Astrocyte of the spinal cord (primary cell): ENCODE measurements at regions not wholly inside any gene's neighbourhood (a gene's known extent, or its start where the extent isn't known, plus 50 kb on each side); places are given as distances from the start of the nearest gene placed in this dataset.

Experiments
- DNase-seq: peaks from one replicate; pipeline ENCODE4 v3.0.0; 2011; ENCODE audit warnings: low read depth, low spot score
- H3K4me3 ChIP-seq: 2 replicates; pipeline ENCODE4 v1.5.1; 2011; ENCODE audit warnings: low read depth, mild to moderate bottlenecking, low read length, moderate library complexity
- CTCF ChIP-seq: IDR thresholded peaks from 2 replicates; pipeline ENCODE4 v1.5.1; 2012; ENCODE audit warnings: low read depth, mild to moderate bottlenecking, low read length, inconsistent platforms
- in situ Hi-C: cut with HindIII; loops from 2 replicates; pipeline ENCODE4 v1.10.0; 2017; ENCODE audit warnings: low sequenced_read_pairs

- no peak for DNase-seq
- in situ Hi-C loops, result no loop called here
- TF ChIP-seq CTCF, result no peak
- H3K4me3 ChIP-seq, result no peak overlapping the region
These were observed 251.5 kb upstream of the NR2F2 start for GRCh38 chr15:96079041-96079440.

GRCh38 chr15:96079882-96080281 lies 250.6 kb upstream of the NR2F2 start:
- DNase-seq, result no peak
- TF ChIP-seq CTCF, result no peak
- no peak overlapping the region for H3K4me3 ChIP-seq
- in situ Hi-C loops, result no loop called here

- TF ChIP-seq CTCF, result no peak
- DNase-seq, result no peak
- no peak overlapping the region for H3K4me3 ChIP-seq
- in situ Hi-C loops, result no loop called here
These were observed 244.3 kb upstream of the NR2F2 start for GRCh38 chr15:96086164-96086563.

GRCh38 chr15:96087180-96087884 lies 243.2 kb upstream of the NR2F2 start:
- in situ Hi-C loops, result no loop called here
- TF ChIP-seq CTCF, result no peak
- DNase-seq, result no peak
- no peak overlapping the region for H3K4me3 ChIP-seq

- no peak for TF ChIP-seq CTCF
- no peak for DNase-seq
- no peak overlapping the region for H3K4me3 ChIP-seq
- in situ Hi-C loops, result no loop called here
These were observed 241.8 kb upstream of the NR2F2 start for GRCh38 chr15:96088650-96089049.

- in situ Hi-C loops, result no loop called here
- TF ChIP-seq CTCF, result no peak
- no peak for DNase-seq
- H3K4me3 ChIP-seq, result no peak overlapping the region
These were observed 241.0 kb upstream of the NR2F2 start for GRCh38 chr15:96089405-96090058.
